Stimulated activated CD4-positive, alpha-beta T cell treated with anti-CD3 and anti-CD28 coated beads, Interleukin-4, amount 100 ng/mL, for 4 hours (primary cell): ENCODE measurements at regions not wholly inside any gene's neighbourhood (a gene's known extent, or its start where the extent isn't known, plus 50 kb on each side); places are given as distances from the start of the nearest gene placed in this dataset.
A peak's percentile ranks its signal among the peaks of the same experiment; 100 is the strongest.

Source experiments
- DNase-seq, 2 experiments: peaks; one replicate each; pipeline ENCODE4 v3.0.0-alpha.2; 2020

DNA sequence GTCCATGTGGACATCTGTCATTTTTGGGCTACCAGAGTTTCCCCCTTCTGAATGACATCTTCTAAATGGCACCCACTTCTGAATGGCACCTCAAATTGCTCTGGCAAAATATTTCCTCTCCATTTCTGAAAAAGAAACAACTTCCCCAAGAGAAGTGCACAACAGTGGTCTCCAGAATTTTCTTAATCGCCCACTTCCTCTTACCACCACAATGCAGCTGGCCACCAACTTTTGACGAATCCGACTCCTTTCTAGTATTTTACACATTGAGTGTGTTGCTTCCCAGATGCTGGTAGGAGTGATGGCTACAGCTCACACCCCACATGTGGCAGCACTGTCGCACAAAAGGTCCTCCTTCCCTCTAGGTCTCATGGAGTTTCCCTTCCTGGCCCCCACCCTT, 216.1 kb downstream of the FOXA2 start:
- DNase-seq = no peak

DNA sequence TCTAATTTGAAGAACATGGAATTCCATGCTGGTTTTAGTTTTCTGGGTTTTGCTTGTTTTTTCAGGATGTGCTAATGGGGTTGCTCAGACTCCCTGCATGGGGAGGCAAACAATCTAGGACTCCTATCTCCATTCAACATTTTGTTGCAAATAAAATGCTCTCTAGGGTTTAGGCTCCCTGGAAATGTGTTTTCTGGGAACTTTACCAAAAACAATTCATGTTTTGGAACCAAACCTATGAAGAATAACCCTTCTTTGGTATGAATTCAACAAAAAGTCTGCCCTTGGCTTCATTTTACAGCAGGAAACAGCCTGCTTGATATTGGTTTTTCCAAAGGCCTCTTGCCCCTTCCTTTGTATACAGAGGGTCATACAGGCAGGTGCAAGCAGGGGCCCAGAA, 217.7 kb downstream of the FOXA2 start:
- DNase-seq = no peak

DNA sequence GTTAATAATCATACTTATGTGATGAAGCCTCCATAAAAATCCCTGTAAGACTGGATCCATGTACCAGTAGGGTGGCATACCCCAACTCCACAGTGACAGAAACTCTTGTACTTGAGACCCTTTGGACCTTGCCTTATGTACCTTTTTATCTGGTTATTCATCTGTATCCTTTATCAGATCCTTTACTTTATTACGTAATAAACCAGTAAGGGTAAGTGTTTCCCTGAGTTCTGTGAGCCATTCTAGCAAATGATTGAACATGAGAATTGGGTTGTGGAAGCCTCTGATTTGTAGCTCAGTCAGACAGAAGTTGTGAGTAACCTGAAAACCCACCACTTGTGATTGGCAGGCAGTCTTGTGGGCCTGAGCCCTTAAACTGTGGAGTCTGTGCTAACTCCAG, 229.7 kb downstream of the FOXA2 start:
- DNase-seq = no peak

DNA sequence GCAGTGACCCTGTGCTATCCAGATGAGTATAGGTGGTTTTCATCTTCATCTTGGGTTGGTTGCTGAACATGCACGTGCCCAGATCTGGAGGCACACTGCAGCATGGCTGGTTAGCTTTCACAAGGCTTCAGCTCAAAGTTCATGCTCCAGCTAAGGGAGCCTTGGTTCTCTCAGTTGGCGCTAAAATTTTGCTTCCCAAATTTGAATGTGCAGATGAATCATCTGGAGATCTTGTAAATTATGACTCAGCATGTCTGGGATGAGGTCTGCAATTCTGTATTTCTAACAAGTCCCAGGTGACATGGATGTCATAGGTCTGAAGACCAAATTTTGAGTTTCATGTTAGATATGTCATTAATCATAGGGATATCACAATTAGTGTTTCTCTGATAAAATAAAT, 230.8 kb downstream of the FOXA2 start:
- DNase-seq = no peak

DNA sequence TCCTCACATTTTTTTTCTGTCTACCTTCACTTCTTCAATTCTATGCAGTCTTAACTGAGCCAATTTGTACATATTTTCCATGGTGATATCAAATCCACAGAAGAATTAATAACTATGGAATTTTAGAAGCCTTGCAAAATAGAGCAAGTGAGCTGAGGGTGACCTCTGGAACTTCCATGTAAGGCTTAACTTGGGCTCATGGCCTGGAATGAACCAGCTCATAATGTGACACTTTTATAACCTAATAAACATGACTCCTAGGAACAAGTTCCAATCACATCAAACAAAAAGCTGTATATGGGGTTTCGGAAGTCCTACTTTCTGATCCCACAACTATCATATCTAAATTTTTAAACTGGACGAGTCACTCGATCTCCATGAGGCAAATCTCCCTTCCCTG, 232.4 kb downstream of the FOXA2 start:
- no peak for DNase-seq

GRCh38 chr20:22350624-22351023, 233.7 kb downstream of the FOXA2 start:
- DNase-seq = no peak

GRCh38 chr20:22348010-22348409, 236.4 kb downstream of the FOXA2 start:
- DNase-seq = no peak

DNA sequence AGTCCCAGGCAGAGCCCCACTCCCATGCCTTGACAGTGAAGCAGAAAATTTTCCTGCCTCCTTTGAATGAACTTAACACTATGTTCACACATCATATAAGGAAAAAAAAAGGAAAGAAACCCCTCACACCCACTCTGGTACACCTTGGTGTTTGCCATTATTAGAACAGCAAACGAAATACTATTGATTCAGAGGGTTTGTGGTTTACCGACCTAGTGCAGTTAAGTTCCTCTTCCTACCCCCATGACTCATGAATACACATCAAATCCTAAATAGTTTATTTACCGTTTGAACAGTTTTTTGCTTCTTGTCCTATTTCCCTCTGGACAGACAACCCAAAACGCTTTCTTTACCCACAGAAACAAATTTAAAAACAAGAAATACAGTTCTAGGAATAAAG, 237.7 kb downstream of the FOXA2 start:
- DNase-seq = no peak

GRCh38 chr20:22343612-22344011, 240.8 kb downstream of the FOXA2 start:
- no peak for DNase-seq

GRCh38 chr20:22342410-22342809, 242.0 kb downstream of the FOXA2 start:
- DNase-seq = no peak

DNA sequence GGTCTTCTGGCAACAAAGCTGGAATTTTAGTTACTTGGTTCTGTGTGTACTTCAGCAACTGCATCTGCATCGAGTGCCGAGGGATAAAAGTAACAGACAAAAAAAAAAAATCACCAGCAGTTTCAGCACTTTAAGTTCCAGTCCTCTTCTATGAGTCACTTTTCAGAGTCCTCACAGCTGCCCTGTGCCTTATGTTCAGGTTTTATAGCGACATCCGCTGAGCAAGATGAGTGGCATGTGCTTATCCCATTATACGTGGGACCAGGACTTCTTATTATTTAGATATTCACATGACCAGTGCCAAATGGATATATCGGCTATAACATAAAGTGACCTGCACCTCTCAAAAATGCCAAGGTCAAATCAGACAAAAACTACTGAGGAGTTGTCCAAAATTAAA, 242.9 kb downstream of the FOXA2 start:
- no peak for DNase-seq

GRCh38 chr20:22339946-22340345, 244.4 kb downstream of the FOXA2 start:
- no peak for DNase-seq

- DNase-seq = no peak
Measured at GRCh38 chr20:22339091-22339881, 245.1 kb downstream of the FOXA2 start.

DNA sequence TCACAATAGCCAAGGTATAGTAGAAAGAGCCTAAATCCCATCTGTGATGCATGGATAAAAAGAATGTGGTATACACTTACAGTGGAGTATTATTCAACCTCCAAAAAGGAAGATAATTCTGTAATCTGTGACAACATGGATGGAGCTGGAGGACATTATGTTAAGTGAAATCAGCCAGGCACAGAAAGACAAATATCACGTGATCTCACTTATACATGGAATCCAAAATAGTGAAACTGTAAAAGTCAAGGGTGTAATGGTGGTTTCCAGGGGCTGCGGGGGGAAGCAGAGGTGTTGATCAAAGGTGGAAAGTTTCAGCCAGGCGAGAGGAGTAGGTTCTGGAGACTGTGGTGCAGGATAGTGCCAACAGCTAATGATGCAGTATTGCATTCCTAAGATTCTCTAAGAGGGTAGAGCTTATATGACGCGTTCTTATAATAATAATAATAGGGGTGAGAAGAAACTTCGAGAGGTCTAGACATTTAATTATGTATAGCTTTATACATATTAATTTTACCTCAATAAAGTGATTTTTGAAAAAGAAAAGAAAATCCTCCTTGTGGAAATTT, 246.1 kb downstream of the FOXA2 start:
- no peak for DNase-seq

DNA sequence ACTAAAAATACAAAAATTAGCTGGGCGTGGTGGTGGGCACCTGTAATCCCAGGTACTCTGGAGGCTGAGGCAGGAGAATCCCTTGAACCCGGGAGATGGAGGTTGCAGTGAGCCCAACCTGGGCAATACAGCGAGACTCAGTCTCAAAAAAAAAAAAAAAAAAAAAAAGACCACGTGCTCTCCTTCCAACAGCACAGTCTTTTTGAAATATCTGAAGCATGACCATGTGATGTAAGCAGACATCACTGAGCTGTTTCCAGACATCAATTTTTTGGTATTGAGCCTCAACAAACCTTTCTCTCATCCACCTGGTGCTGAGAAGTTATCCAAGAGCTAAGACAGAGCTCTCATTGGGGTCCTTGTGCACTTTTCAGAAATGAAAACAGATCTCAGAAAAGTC, 249.2 kb downstream of the FOXA2 start:
- no peak for DNase-seq

GRCh38 chr20:22333885-22334545, 250.4 kb downstream of the FOXA2 start:
- peak in 1 of 2 experiments; percentile 27 for DNase-seq

DNA sequence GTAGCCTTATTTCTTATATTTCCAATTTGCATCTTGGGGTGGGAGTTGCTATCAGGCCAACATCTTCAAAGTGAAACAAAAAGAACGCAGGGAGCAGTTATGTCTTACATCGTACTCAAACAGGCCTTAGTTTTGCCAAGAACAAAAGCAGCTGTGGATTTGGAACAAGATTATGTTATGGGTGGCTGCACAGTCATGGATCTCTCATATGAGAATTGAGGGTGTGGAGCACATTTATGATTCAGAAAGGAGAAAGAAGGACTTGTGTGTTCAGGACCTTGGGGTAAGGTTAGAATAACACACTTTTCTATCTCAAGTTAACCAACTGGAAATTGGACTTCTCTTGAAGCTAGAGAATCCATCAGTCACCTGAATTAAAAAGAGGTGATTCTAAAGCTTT, 259.9 kb downstream of the FOXA2 start:
- DNase-seq = no peak

DNA sequence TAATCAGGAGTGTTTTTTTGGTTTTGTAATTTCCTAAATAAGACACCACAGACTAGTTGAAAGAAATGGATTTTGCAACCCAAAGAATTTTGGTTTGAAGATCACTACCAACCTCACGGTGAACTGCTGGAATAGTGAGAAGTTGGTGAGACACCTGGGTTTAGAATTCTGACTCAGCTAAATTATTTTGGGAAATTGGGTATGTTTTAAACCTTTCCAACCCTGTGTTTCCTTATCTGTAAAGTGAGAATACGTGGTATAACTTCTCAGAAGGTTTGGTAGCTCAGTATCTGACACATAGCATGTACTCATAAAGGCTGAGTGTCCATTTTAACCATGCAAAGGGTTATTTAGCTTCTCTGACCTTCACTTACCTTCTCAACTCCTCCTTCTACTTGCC, 261.9 kb downstream of the FOXA2 start:
- DNase-seq = no peak

GRCh38 chr20:22321191-22321590, 263.2 kb downstream of the FOXA2 start:
- no peak for DNase-seq

GRCh38 chr20:22320245-22320915, 264.0 kb downstream of the FOXA2 start:
- DNase-seq = no peak

DNA sequence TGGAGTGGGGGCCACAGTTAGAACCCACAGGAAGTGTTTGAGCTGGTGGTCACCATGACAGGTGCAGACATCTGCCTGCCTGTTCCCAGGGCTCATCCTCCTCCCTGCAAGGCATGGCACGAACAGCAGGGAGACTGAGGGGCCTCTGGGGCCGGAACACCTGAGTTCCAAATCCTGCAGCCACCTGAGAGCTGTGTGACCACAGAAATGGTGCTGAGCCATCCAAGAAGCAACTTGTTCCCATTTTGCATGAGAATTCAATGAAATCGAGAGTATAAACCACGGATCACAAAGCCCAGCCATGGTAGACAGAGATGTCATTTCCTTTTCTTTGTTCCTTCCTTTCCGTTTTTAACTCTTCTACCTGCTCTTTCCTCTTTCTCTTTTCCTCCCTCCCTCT, 268.6 kb downstream of the FOXA2 start:
- DNase-seq = no peak

- DNase-seq = no peak
Measured at GRCh38 chr20:22315073-22315472, 269.3 kb downstream of the FOXA2 start.

GRCh38 chr20:22312744-22313346, 271.5 kb downstream of the FOXA2 start:
- no peak for DNase-seq
